Fibroblast of lung (primary cell): ENCODE measurements at regions not wholly inside any gene's neighbourhood (a gene's known extent, or its start where the extent isn't known, plus 50 kb on each side); places are given as distances from the start of the nearest gene placed in this dataset.

Source experiments
- CTCF ChIP-seq, 2 donors: IDR thresholded peaks in 1 of 2; conservative IDR thresholded peaks in 1 of 2; 1 replicate in 1 of 2; 2 replicates in 1 of 2; pipeline ENCODE4 v1.5.1; 2011 to 2012; ENCODE audit warnings: low read length in 2 of 2, control low read depth in 1 of 2, inconsistent platforms in 1 of 2, low read depth in 1 of 2, mild to moderate bottlenecking in 1 of 2
- EZH2 ChIP-seq: IDR thresholded peaks from 2 replicates; pipeline ENCODE4 v1.5.1; 2012; ENCODE audit warnings: low read length, control low read depth, mild to moderate bottlenecking; ENCODE audit errors: missing control alignments

DNA sequence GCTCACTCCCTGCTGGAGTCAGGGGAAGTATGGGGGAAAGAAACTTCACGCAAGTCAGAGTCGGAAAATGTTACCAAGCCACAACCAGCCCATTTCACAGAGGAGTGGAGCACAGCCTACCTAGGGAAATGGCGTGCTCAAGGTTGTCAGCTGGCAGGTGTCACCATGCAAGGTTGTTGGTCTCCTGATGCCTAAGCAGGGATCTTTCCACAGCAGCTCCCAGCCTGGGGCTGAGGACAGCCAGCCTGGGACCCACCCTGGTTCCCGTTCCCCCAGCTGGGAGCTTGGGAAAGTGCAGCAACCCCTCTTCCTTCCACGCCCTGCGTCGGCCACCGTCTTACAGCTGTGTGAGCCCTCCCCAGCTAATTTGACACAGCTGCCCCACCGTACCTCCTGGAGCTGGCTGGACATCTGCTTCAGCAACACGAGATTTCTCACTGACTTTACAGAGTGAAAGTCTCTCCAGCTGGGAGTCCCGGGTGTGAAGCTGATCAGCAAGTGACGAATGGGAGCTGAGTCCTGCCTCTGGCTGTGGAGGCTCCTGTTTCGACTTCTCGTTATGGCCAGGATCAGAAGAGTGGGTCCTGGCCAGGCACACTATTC is 224.6 kb upstream of the RAB4A start:
- TF ChIP-seq CTCF (conservative IDR thresholded peaks at IDR 0.05 in 1 of 2, IDR thresholded peaks at IDR 0.05 in 1 of 2; ENCODE audit: low read depth in 1 of 2, low read length in 2 of 2), result no peak
- TF ChIP-seq EZH2, result no peak
